Spleen (tissue), 11 donors: ENCODE measurements at regions not wholly inside any gene's neighbourhood (a gene's known extent, or its start where the extent isn't known, plus 50 kb on each side); places are given as distances from the start of the nearest gene placed in this dataset.

ENCODE experiments used
- DNase-seq: peaks from one replicate; pipeline ENCODE4 v3.0.0-alpha.2; 2020
- H3K27ac ChIP-seq, 8 donors: fragments of 200-600 bp; sonication (generic) in 7 of 8; 1 replicate in 4 of 8; 2 replicates in 4 of 8; pipeline versions ENCODE4 v1.5.0 to v1.8.0; 2016 to 2021; ENCODE audit warnings: inconsistent platforms in 4 of 8, mild to moderate bottlenecking in 4 of 8, moderate library complexity in 1 of 8
- H3K27me3 ChIP-seq, 7 donors: fragments of 200-600 bp; sonication (generic) in 6 of 7; replicated peaks in 1 of 7; 1 replicate in 4 of 7; 2 replicates in 3 of 7; pipeline versions ENCODE4 v1.5.0 to v1.8.0; 2016 to 2021; ENCODE audit warnings: inconsistent platforms in 3 of 7, mild to moderate bottlenecking in 1 of 7
- H3K36me3 ChIP-seq, 6 donors: fragments of 200-600 bp; sonication (generic) in 5 of 6; 1 replicate in 4 of 6; 2 replicates in 2 of 6; pipeline versions ENCODE4 v1.5.0 to v1.8.0; 2016 to 2021; ENCODE audit warnings: inconsistent platforms in 2 of 6
- H3K4me1 ChIP-seq, 6 donors: fragments of 200-600 bp; sonication (generic) in 5 of 6; 1 replicate in 3 of 6; 2 replicates in 3 of 6; pipeline versions ENCODE4 v1.5.0 to v1.8.0; 2016 to 2021; ENCODE audit warnings: inconsistent platforms in 3 of 6
- H3K4me3 ChIP-seq, 8 donors: fragments of 200-600 bp; sonication (generic) in 7 of 8; 1 replicate in 4 of 8; 2 replicates in 4 of 8; pipeline versions ENCODE4 v1.5.0 to v1.8.0; 2016 to 2021; ENCODE audit warnings: inconsistent platforms in 4 of 8, mild to moderate bottlenecking in 4 of 8, moderate library complexity in 2 of 8
- H3K9me3 ChIP-seq, 8 donors: fragments of 200-600 bp; sonication (generic) in 7 of 8; 1 replicate in 4 of 8; 2 replicates in 4 of 8; pipeline versions ENCODE4 v1.5.0 to v1.8.0; 2016 to 2021; ENCODE audit warnings: inconsistent platforms in 4 of 8
- CTCF ChIP-seq, 11 experiments: fragments of 200-600 bp in 7 of 11; fragments of 450-650 bp in 4 of 11; sonication (generic) in 4 of 11; IDR thresholded peaks in 8 of 11; conservative IDR thresholded peaks in 3 of 11; 1 replicate in 7 of 11; 2 replicates in 4 of 11; pipeline versions ENCODE4 v1.4.0 to v1.8.0; 2016 to 2021; ENCODE audit warnings: antibody characterized with exemption in 11 of 11, inconsistent platforms in 4 of 11, mild to moderate bottlenecking in 1 of 11
- POLR2A ChIP-seq, 3 donors: fragments of 450-650 bp; IDR thresholded peaks; one replicate each; pipeline ENCODE4 v1.5.1; 2017; ENCODE audit warnings: antibody characterized with exemption in 3 of 3, mild to moderate bottlenecking in 1 of 3
- POLR2AphosphoS5 ChIP-seq, 3 donors: sonication (generic); formaldehyde crosslinking; IDR thresholded peaks; one replicate each; pipeline ENCODE4 v1.5.1; 2017; ENCODE audit warnings: antibody characterized with exemption in 3 of 3
- WGBS, 5 donors: extraction: QIAGEN DNeasy Blood & Tissue Kit in 3 of 5; methylation state at CpG; one replicate each; pipeline versions ENCODE4 v1.1.5 to v1.1.7; 2013 to 2018; 5-methylcytosine and 5-hydroxymethylcytosine counted together
- intact Hi-C: fragments of 100-400 bp; cut with DNase I; formaldehyde crosslinking; loops from one replicate; pipeline ENCODE4 v1.15.0; 2023; ENCODE audit warnings: low total_unique reads
- donor health status: healthy with polysubstance abuse.
- donor health status: DM: no; HTN: no; CAD: no; lungs with moderate emphysema.
- donor health status: DM: no; HTN: no; CAD: no.
- donor health status: Bipolar disorder and iron deficiency.
- donor health status: healthy.
- donor health status: DM: no; HTN: no; CAD: no.
- donor health status: DM: yes; HTN: yes; CAD: no.

- DNase-seq = no peak
- no peak overlapping the region for H3K4me3 ChIP-seq
- peaks cover 0 to 52% (median 10%) of the 10 kb centered on the region in 7 donors for H3K27me3 ChIP-seq
- WGBS, 5 donors = 76 to 87% (median 83%) methylated on average over 10 of the region's 10 CpGs
- peaks cover 0 to 21% (median 11%) of the 10 kb centered on the region in 6 donors for H3K4me1 ChIP-seq
- H3K36me3 ChIP-seq = no peaks in the 10 kb centered on the region
- intact Hi-C loops = no loop called here
- no peak overlapping the region for H3K27ac ChIP-seq
- TF ChIP-seq POLR2AphosphoS5 (IDR thresholded peaks at IDR 0.05) = no peak
- TF ChIP-seq CTCF (IDR thresholded peaks at IDR 0.05 in 8 of 11, conservative IDR thresholded peaks at IDR 0.05 in 3 of 11) = no peak
- TF ChIP-seq POLR2A (IDR thresholded peaks at IDR 0.05) = no peak
- no peaks in the 10 kb centered on the region for H3K9me3 ChIP-seq
These were observed 61.3 kb upstream of the PRR23E start for GRCh38 chr3:127131424-127132170.

- intact Hi-C loops = no loop called here
- Histone ChIP-seq H3K9me3 (no peaks in the 10 kb centered on the region), H3K4me3 (no peak overlapping the region), H3K27me3 (peaks cover 0 to 64% (median 10%) of the 10 kb centered on the region in 7 donors), H3K27ac (no peak overlapping the region), H3K36me3 (no peaks in the 10 kb centered on the region), H3K4me1 (peaks cover 0 to 21% (median 11%) of the 10 kb centered on the region in 6 donors)
- TF ChIP-seq POLR2AphosphoS5 (IDR thresholded peaks at IDR 0.05) (no peak), POLR2A (IDR thresholded peaks at IDR 0.05) (no peak)
- 37 to 58% (median 47%) methylated on average over 5 of the region's 5 CpGs for WGBS, 5 donors
- no peak for DNase-seq
These were observed 60.1 kb upstream of the PRR23E start for GRCh38 chr3:127132876-127133275.

- peaks cover 0 to 74% (median 10%) of the 10 kb centered on the region in 7 donors for H3K27me3 ChIP-seq
- intact Hi-C loops = no loop called here
- no peak for DNase-seq
- 79 to 94% (median 88%) methylated on average over 5 of the region's 5 CpGs for whole genome bisulfite sequencing, 5 donors
- H3K4me1 ChIP-seq = peaks cover 0 to 21% (median 11%) of the 10 kb centered on the region in 6 donors
- no peaks in the 10 kb centered on the region for H3K9me3 ChIP-seq
- no peak overlapping the region for H3K27ac ChIP-seq
- H3K4me3 ChIP-seq = no peak overlapping the region
- no peaks in the 10 kb centered on the region for H3K36me3 ChIP-seq
- no peak for TF ChIP-seq POLR2A (IDR thresholded peaks at IDR 0.05)
- TF ChIP-seq POLR2AphosphoS5 (IDR thresholded peaks at IDR 0.05) = no peak
- TF ChIP-seq CTCF (IDR thresholded peaks at IDR 0.05 in 8 of 11, conservative IDR thresholded peaks at IDR 0.05 in 3 of 11) = no peak
These were observed 59.0 kb upstream of the PRR23E start for GRCh38 chr3:127133971-127134370.

- 60 to 69% (median 63%) methylated on average over 7 of the region's 7 CpGs for WGBS, 5 donors
- TF ChIP-seq POLR2A (IDR thresholded peaks at IDR 0.05) = no peak
- no peak for TF ChIP-seq POLR2AphosphoS5 (IDR thresholded peaks at IDR 0.05)
- no peak for TF ChIP-seq CTCF (IDR thresholded peaks at IDR 0.05 in 8 of 11, conservative IDR thresholded peaks at IDR 0.05 in 3 of 11)
- intact Hi-C loops = no loop called here
- Histone ChIP-seq H3K27me3 (peaks cover 0 to 75% (median 10%) of the 10 kb centered on the region in 7 donors), H3K27ac (no peak overlapping the region), H3K36me3 (no peaks in the 10 kb centered on the region), H3K4me1 (peaks cover 0 to 21% (median 11%) of the 10 kb centered on the region in 6 donors), H3K9me3 (no peaks in the 10 kb centered on the region), H3K4me3 (no peak overlapping the region)
- no peak for DNase-seq
These were observed 58.5 kb upstream of the PRR23E start for GRCh38 chr3:127134466-127134865.
